Heart left ventricle (tissue), 13 donors: ENCODE measurements at regions not wholly inside any gene's neighbourhood (a gene's known extent, or its start where the extent isn't known, plus 50 kb on each side); places are given as distances from the start of the nearest gene placed in this dataset.
"Not testable (repeated sequence)": the region's sequence is repeated elsewhere in the genome, so short reads cannot be mapped to it uniquely, and the experiment has no call there.

Experiments
- POLR2A ChIP-seq, 2 donors: fragments of 450-650 bp; IDR thresholded peaks; one replicate each; pipeline ENCODE4 v1.6.1; 2017; ENCODE audit warnings: antibody characterized with exemption in 2 of 2, mild to moderate bottlenecking in 2 of 2, moderate library complexity in 2 of 2
- TF ChIP-seq, protein P1 (sequence below), 12 donors: fragments of 200-600 bp; sonication (generic) in 4 of 12; IDR thresholded peaks; one replicate each; pipeline versions ENCODE4 v1.5.0 to v1.8.0; 2018 to 2022; ENCODE audit warnings: antibody characterized with exemption in 12 of 12, mild to moderate bottlenecking in 5 of 12
- donor health status: ischemic (EF 13 %, LVEDD 7.1; RV severe dilation, severe dysfunction).
- donor health status: DM: no; HTN: yes; CAD: no.
- donor health status: DM: no; HTN: no; CAD: no.
- donor health status: ischemic (EF 25% LVEDD 6.9; RV normal size, moderate dysfunction).
- donor health status: ischemic (EF 25% LVEDD 5.7; RV mildly dilated, moderate dysfunction).
- donor health status: ischemic (EF 35%, LVEDD 5.7; RV mildly dilated, moderate dysfunction).
- donor health status: nonischemic (EF 11% LVEDD 7.7; RV severe dilation, severe dysfunction).
- donor health status: DM: yes; HTN: yes; CAD: no.
- donor health status: PGD.
- donor health status: ischemic (EF 29% LVEDD 5.4; RV normal size, mild dysfunction).
- donor health status: nonischemic (EF 23%, LVEDD 6.1; RV moderate dilation, normal function).

DNA sequence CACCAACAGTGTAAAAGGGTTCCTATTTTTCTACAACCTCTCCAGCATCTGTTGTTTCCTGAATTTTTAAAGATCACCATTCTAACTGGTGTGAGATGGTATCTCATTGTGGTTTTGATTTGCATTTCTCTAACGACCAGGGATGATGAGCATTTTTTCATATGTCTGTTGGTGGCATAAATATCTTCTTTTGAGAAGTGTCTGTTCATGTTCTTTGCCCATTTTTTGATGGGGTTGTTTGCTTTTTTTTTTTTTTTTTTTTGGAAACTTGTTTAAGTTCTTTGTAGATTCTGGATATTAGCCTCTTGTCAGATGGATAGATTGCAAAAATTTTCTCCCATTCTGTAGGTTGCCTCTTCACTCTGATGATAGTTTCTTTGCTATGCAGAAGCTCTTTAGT is 145.5 kb upstream of the PLXNC1 start:
- TF ChIP-seq, protein P1, sequence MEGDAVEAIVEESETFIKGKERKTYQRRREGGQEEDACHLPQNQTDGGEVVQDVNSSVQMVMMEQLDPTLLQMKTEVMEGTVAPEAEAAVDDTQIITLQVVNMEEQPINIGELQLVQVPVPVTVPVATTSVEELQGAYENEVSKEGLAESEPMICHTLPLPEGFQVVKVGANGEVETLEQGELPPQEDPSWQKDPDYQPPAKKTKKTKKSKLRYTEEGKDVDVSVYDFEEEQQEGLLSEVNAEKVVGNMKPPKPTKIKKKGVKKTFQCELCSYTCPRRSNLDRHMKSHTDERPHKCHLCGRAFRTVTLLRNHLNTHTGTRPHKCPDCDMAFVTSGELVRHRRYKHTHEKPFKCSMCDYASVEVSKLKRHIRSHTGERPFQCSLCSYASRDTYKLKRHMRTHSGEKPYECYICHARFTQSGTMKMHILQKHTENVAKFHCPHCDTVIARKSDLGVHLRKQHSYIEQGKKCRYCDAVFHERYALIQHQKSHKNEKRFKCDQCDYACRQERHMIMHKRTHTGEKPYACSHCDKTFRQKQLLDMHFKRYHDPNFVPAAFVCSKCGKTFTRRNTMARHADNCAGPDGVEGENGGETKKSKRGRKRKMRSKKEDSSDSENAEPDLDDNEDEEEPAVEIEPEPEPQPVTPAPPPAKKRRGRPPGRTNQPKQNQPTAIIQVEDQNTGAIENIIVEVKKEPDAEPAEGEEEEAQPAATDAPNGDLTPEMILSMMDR (IDR thresholded peaks at IDR 0.05): not testable (repeated sequence)
- not testable (repeated sequence) for TF ChIP-seq POLR2A (IDR thresholded peaks at IDR 0.05)
